ENCODE measurements at regions not wholly inside any gene's neighbourhood (a gene's known extent, or its start where the extent isn't known, plus 50 kb on each side); places are given as distances from the start of the nearest gene placed in this dataset.
"Not testable (repeated sequence)": the region's sequence is repeated elsewhere in the genome, so short reads cannot be mapped to it uniquely, and the experiment has no call there.

- no peak for DNase-seq
Measured at GRCh38 chr15:39029741-39030140, 465.1 kb upstream of the RASGRP1 start.

- DNase-seq, result no peak
Measured at GRCh38 chr15:39030291-39031070, 465.9 kb upstream of the RASGRP1 start.

- DNase-seq, result no peak
Measured at GRCh38 chr15:39031596-39031995, 467.0 kb upstream of the RASGRP1 start.

- DNase-seq, result no peak
Measured at GRCh38 chr15:39034816-39035215, 470.2 kb upstream of the RASGRP1 start.

GRCh38 chr15:39037611-39038010 is 473.0 kb upstream of the RASGRP1 start:
- not testable (repeated sequence) for DNase-seq

- no peak for DNase-seq
Measured at GRCh38 chr15:39040861-39041260, 476.2 kb upstream of the RASGRP1 start.

GRCh38 chr15:39041979-39042495 is 477.4 kb upstream of the RASGRP1 start:
- DNase-seq, result no peak

- DNase-seq, result no peak
Measured at GRCh38 chr15:39051626-39052322, 487.2 kb upstream of the RASGRP1 start.

GRCh38 chr15:39052323-39052705 is 487.7 kb upstream of the RASGRP1 start:
- DNase-seq, result no peak

- DNase-seq, result no peak
Measured at GRCh38 chr15:39053480-39053879, 488.9 kb upstream of the RASGRP1 start.

GRCh38 chr15:39054128-39054732 is 489.6 kb upstream of the RASGRP1 start:
- no peak for DNase-seq

GRCh38 chr15:39056357-39056756 is 491.7 kb upstream of the RASGRP1 start:
- no peak for DNase-seq

GRCh38 chr15:39058351-39059131 is 493.9 kb upstream of the RASGRP1 start:
- no peak for DNase-seq

GRCh38 chr15:39059917-39060316 is 495.3 kb upstream of the RASGRP1 start:
- no peak for DNase-seq

GRCh38 chr15:39061952-39062464 is 497.4 kb upstream of the RASGRP1 start:
- no peak for DNase-seq

- DNase-seq, result no peak
Measured at GRCh38 chr15:39066677-39067076, 502.1 kb upstream of the RASGRP1 start.

GRCh38 chr15:39074341-39074985 is 506.4 kb upstream of the THBS1 start:
- DNase-seq, result no peak

GRCh38 chr15:39075311-39075710 is 505.6 kb upstream of the THBS1 start:
- no peak for DNase-seq

- DNase-seq, result no peak
Measured at GRCh38 chr15:39075756-39076341, 505.0 kb upstream of the THBS1 start.

GRCh38 chr15:39078026-39078425 is 502.9 kb upstream of the THBS1 start:
- no peak for DNase-seq
